KMS-11 (cell line): ENCODE measurements at regions not wholly inside any gene's neighbourhood (a gene's known extent, or its start where the extent isn't known, plus 50 kb on each side); places are given as distances from the start of the nearest gene placed in this dataset.

Source experiments
- H2AFZ ChIP-seq: fragments of 200-600 bp; sonication (generic); 2 replicates; pipeline ENCODE4 v1.6.1; 2016; ENCODE audit warnings: antibody characterized with exemption, mixed run types, low read depth
- H3K27ac ChIP-seq: fragments of 200-600 bp; sonication (generic); 2 replicates; pipeline ENCODE4 v1.6.1; 2016; ENCODE audit warnings: mild to moderate bottlenecking, mixed run types
- H3K27me3 ChIP-seq: fragments of 200-600 bp; sonication (generic); 2 replicates; pipeline ENCODE4 v1.6.1; 2017; ENCODE audit warnings: mild to moderate bottlenecking, low read depth, mixed run types, moderate library complexity; ENCODE audit not compliant: insufficient read depth
- H3K36me3 ChIP-seq: fragments of 200-600 bp; sonication (generic); 2 replicates; pipeline ENCODE4 v1.6.1; 2017; ENCODE audit warnings: mild to moderate bottlenecking, mixed run types; ENCODE audit not compliant: insufficient read depth
- H3K4me1 ChIP-seq: fragments of 200-600 bp; sonication (generic); 2 replicates; pipeline ENCODE4 v1.6.1; 2016; ENCODE audit warnings: mild to moderate bottlenecking, low read depth, mixed run types; ENCODE audit not compliant: poor library complexity, severe bottlenecking
- H3K4me2 ChIP-seq: fragments of 200-600 bp; sonication (generic); 2 replicates; pipeline ENCODE4 v1.7.0; 2016; ENCODE audit warnings: mild to moderate bottlenecking, mixed run types
- H3K4me3 ChIP-seq: fragments of 200-600 bp; sonication (generic); IDR thresholded peaks from 2 replicates; pipeline ENCODE4 v1.6.1; 2017; ENCODE audit warnings: low read depth, low read length, mixed read lengths; ENCODE audit not compliant: insufficient read depth
- H3K79me2 ChIP-seq: fragments of 200-600 bp; sonication (generic); 2 replicates; pipeline ENCODE4 v1.6.1; 2016; ENCODE audit warnings: low read depth, mixed run types; ENCODE audit not compliant: insufficient read depth
- H3K9ac ChIP-seq: fragments of 200-600 bp; sonication (generic); 2 replicates; pipeline ENCODE4 v1.6.1; 2016; ENCODE audit warnings: mild to moderate bottlenecking, mixed run types
- H4K20me1 ChIP-seq: fragments of 200-600 bp; sonication (generic); 2 replicates; pipeline ENCODE4 v1.6.1; 2016; ENCODE audit warnings: mild to moderate bottlenecking, mixed run types; ENCODE audit not compliant: insufficient read depth
- TF ChIP-seq, protein P1 (sequence below): fragments of 200-600 bp; sonication (generic); conservative IDR thresholded peaks from 2 replicates; pipeline ENCODE4 v1.6.1; 2017; ENCODE audit warnings: low read depth, mild to moderate bottlenecking, antibody characterized with exemption, low read length, moderate library complexity, mixed read lengths

DNA sequence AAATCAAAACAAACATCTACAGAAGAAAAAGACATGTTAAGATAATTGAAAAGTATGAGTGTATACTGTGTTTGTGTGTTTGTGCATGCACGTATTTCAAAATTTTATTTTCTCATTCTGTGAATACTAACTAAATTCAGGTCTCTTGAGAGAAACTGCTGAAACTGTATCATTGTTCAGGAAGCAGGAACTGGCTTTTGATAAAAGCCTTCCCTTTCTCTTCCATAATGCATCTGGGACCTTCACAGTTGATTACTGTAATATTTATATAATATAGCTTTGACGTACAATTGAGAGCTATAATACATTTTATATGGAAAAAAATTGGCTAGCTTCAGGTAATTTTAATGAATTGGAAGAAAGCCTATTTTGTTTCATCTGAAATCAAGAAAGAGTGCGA is 993.5 kb downstream of the SLC6A15 start:
- Histone ChIP-seq H3K9ac (no peak overlapping the region), H2AFZ (no peak overlapping the region), H3K4me3 (no peak overlapping the region)

DNA sequence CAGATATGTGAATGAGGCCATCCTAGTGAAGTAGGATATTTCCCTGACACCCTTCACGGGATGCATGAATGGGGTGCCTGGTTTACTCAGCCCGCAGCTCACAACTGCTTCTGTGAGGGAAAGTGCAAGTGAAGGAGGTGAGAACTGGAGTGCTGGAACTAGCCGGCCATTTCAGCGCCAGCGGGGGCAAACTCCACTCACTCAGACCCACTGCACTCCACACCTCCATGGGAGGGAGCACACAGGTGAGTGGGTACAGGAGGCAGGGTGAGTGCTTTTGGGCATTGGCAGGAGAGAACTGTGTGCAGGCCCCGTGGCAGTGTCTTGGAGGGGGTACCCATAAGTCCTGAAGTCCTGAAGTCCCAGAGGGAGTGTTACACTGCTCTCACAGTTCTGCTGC is 1008.4 kb downstream of the SLC6A15 start:
- Histone ChIP-seq H4K20me1 (no peaks in the 10 kb centered on the region), H2AFZ (no peak overlapping the region), H3K36me3 (no peaks in the 10 kb centered on the region), H3K4me1 (no peaks in the 10 kb centered on the region), H3K79me2 (no peaks in the 10 kb centered on the region), H3K27ac (no peak overlapping the region), H3K4me2 (no peak overlapping the region), H3K4me3 (no peak overlapping the region), H3K9ac (no peak overlapping the region), H3K27me3 (no peaks in the 10 kb centered on the region)
- TF ChIP-seq, protein P1, sequence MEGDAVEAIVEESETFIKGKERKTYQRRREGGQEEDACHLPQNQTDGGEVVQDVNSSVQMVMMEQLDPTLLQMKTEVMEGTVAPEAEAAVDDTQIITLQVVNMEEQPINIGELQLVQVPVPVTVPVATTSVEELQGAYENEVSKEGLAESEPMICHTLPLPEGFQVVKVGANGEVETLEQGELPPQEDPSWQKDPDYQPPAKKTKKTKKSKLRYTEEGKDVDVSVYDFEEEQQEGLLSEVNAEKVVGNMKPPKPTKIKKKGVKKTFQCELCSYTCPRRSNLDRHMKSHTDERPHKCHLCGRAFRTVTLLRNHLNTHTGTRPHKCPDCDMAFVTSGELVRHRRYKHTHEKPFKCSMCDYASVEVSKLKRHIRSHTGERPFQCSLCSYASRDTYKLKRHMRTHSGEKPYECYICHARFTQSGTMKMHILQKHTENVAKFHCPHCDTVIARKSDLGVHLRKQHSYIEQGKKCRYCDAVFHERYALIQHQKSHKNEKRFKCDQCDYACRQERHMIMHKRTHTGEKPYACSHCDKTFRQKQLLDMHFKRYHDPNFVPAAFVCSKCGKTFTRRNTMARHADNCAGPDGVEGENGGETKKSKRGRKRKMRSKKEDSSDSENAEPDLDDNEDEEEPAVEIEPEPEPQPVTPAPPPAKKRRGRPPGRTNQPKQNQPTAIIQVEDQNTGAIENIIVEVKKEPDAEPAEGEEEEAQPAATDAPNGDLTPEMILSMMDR: no peak

More for the DNA sequence above, 993.5 kb downstream of the SLC6A15 start:
- Histone ChIP-seq H3K27me3 (no peaks in the 10 kb centered on the region), H3K79me2 (no peaks in the 10 kb centered on the region), H3K27ac (no peak overlapping the region), H3K36me3 (no peaks in the 10 kb centered on the region), H4K20me1 (no peaks in the 10 kb centered on the region), H3K4me2 (no peak overlapping the region), H3K4me1 (no peaks in the 10 kb centered on the region)
- TF ChIP-seq, protein P1: no peak

DNA sequence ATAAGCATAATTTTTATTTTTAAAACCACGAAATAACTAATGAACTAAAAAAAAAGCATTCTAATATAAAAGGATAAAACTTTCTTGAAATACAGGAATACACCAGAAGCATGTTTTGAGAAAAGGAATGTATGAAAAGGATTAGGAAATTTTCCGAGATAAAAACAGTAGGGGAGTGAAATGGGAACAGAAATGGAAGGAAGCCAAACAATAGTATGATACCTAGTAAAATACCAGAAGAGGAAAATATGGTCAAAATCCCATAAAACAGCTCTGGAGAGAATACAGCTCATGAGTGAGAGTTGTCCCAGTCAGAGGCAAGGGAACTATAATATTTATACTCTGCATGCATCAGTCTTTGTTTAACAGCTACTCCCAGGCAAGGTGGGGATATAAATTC is 1016.2 kb downstream of the SLC6A15 start:
- Histone ChIP-seq H3K27me3 (no peaks in the 10 kb centered on the region), H3K79me2 (no peaks in the 10 kb centered on the region), H3K36me3 (no peaks in the 10 kb centered on the region), H4K20me1 (no peaks in the 10 kb centered on the region), H3K4me1 (no peaks in the 10 kb centered on the region), H3K27ac (no peak overlapping the region), H3K4me3 (no peak overlapping the region), H2AFZ (no peak overlapping the region), H3K9ac (no peak overlapping the region), H3K4me2 (no peak overlapping the region)
- TF ChIP-seq, protein P1: no peak

GRCh38 chr12:83893101-83893500 is 1019.5 kb downstream of the SLC6A15 start:
- Histone ChIP-seq H3K4me1 (no peaks in the 10 kb centered on the region), H3K4me2 (no peak overlapping the region), H3K27ac (no peak overlapping the region), H3K36me3 (no peaks in the 10 kb centered on the region), H3K9ac (no peak overlapping the region), H3K27me3 (no peaks in the 10 kb centered on the region), H3K4me3 (no peak overlapping the region), H4K20me1 (no peaks in the 10 kb centered on the region), H2AFZ (no peak overlapping the region), H3K79me2 (no peaks in the 10 kb centered on the region)
- TF ChIP-seq, protein P1: no peak
